CMK (cell line): ENCODE measurements at regions not wholly inside any gene's neighbourhood (a gene's known extent, or its start where the extent isn't known, plus 50 kb on each side); places are given as distances from the start of the nearest gene placed in this dataset.

Experiments
- DNase-seq: peaks from one replicate; pipeline ENCODE4 v3.0.0-alpha.2; 2010; ENCODE audit warnings: low read depth

GRCh38 chr10:31081937-31082840 is 50.5 kb upstream of the ZNF438 start:
- DNase-seq = no peak

GRCh38 chr10:31083765-31084184 is 52.1 kb upstream of the ZNF438 start:
- peak; percentile 47 for DNase-seq

DNA sequence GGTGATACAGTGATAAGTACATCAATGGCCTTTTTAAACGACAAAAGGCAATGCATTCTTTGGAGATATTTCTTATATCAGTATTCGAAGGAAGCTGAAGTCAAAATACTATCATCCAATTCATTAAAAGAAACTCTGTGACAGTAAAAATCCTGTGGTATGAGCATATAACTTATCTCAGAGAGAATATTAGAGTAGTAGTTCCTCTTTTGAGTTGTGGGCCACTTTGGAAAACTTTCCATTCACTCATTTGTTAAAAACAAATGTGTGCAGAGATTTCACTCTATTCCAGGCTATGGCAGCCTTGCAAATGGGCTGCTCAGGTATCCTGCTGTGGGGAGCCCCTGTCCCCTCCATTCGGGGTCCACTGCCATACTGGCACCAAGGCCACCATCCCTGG is 55.3 kb upstream of the ZNF438 start:
- DNase-seq = no peak

GRCh38 chr10:31087851-31088250 is 56.2 kb upstream of the ZNF438 start:
- no peak for DNase-seq

GRCh38 chr10:31090894-31091607 is 59.4 kb upstream of the ZNF438 start:
- no peak for DNase-seq

DNA sequence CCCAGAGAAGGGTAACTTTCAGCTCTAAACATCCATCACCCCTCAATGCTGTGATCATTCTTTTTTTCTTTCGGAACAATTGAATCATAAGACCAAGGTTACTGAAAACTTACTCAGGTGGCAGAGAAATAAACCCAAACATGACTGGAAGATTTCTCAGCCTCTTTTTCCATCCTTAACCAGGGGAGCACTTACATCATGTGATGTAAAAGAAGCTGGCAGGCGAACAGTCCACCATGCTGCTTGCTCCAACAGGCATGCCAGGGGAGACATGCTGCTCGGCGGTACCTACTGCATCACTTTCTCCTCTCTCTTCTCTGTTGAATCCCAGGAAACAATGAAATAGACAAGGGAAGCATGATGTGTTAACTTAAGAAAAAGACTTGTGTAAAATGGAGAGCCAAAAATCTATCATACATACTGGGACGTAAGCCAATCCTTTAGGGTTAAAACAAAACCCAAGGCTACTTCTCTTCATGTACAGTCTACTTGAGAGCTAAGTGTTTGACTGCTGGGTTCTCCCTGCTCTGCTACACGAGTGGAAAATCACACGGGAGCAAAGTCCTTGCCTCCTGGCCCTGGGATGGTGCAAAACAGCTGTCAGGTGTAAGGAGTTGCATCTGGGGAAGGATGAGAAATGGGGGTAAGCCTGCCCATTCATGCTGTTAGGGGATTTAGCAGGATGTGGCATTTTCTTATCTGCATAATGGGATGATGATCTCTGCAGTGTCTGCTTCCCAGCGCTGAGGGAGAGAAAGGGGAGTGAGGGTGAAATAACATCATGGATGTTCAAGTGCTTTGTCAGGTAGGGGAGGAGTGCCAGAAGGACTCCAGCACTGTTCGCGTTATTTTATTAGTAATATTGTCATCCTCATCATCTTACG is 64.3 kb upstream of the ZNF438 start:
- no peak for DNase-seq

DNA sequence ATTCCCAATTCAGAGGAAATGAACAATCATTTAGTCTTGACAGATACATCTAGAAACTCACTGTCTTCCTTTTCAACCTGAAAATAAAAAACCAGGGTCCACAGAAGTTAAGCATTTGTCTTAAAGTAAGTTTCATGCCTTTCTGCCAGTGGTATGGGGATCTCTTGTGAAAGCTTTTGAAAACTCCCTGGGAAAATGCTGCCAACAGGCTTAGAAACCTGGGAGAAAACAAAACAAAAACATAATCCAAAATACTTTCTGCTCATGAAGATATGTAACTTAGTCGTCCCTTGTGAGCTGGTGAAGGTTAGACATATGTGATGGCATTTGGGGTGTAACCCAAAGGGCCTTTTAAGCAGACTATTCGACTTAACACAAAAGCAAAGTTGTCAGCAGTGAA is 66.4 kb upstream of the ZNF438 start:
- no peak for DNase-seq

GRCh38 chr10:31099094-31099493 is 67.4 kb upstream of the ZNF438 start:
- no peak for DNase-seq

- no peak for DNase-seq
Observed at GRCh38 chr10:31099664-31100063, 68.0 kb upstream of the ZNF438 start.

GRCh38 chr10:31100115-31100601 is 68.5 kb upstream of the ZNF438 start:
- no peak for DNase-seq

DNA sequence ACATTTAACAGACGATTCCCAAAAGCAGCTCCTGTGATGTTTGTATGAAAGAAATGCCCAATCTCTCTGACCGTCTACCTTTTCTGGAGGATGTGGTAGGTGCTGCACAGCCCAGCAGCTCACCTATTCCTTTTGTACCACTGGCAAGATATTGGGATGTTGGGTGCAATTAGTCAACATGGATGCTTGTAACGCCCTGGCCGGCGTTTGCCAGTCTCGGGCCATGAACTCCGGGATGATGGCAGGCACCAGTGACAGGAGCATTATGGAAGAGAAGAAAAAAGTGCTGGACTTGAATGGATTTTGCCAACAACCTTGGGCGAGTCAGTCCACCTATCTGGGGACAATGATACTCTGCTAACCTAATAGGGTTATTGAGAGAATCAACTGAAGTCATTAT is 69.0 kb upstream of the ZNF438 start:
- no peak for DNase-seq

DNA sequence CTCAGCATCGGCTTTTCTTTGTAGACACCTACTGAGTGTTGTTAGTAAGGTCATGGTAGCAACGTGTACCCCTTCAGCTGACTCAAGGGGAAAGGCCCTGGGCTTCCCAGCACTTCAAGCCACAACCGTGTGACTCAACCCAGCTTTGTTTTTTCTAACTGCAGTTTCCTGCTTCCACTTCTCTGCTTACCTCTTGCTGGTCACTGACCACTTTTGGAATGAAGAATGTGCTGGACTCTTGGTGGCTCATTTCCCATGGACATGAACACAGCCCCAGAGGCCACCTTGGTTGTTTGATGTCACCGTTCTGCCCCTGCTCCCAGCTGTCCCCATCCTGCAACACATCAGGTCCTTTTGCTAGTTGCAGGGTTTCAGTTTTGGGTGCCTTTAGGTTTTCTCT is 69.5 kb upstream of the ZNF438 start:
- DNase-seq = no peak

GRCh38 chr10:31102421-31102820 is 70.8 kb upstream of the ZNF438 start:
- DNase-seq = no peak

DNA sequence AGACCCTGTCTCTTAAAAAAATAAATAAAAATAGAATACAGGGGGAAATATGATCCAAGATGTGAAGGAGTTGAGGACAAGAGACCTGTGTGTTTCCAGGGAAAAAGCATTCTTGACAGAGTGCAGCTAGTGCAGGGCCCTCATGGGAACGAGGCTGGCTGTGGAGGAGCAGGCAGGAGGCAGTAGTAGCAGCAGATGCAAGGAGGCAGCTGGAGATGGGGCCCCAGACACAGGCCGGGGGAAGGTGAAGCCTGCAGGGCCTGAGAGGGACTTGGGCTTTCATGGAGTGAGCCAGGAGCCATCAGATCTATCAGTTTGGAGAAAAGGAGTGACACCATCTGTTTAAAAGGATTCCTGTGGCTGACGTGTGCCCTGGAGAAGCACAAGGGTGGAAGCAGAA is 71.4 kb upstream of the ZNF438 start:
- no peak for DNase-seq

DNA sequence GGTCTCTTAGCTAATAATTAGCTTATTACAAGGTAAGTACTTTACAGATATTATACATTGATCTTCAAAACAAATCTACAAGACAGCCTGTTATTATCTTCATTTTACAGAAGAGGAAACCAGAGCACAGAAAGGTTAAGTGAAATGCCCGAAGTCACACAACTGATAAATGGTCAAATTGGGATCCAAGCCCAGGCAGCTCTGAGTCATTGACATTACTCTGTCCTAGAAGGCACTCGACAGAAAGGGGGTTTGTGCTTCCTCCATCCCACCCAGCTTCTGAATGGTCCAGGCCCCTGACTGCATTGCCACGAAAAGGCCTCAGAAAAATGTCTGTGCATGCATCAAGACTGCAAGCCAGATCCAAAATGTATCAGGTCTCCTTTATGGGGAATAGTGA is 81.3 kb upstream of the ZNF438 start:
- DNase-seq = no peak

DNA sequence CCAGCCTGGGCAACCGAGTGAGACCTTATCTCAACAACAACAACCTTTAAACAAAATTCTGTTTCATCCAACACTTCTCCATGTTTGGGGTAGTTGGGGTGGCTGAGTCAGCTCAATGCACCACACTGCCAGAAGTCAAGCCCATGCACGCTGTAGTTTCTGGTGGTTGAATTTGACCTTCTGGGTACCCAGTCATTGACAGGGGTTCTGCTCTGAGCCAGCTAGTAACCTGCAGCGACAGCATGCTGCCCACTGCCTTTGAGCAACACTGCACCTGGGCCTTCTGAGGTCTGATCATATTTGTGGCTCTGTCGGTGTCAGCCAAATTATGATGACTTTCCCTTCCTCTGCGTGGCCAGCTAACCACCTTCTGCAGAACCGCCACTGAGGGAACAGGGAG is 84.6 kb upstream of the ZNF438 start:
- DNase-seq = no peak

DNA sequence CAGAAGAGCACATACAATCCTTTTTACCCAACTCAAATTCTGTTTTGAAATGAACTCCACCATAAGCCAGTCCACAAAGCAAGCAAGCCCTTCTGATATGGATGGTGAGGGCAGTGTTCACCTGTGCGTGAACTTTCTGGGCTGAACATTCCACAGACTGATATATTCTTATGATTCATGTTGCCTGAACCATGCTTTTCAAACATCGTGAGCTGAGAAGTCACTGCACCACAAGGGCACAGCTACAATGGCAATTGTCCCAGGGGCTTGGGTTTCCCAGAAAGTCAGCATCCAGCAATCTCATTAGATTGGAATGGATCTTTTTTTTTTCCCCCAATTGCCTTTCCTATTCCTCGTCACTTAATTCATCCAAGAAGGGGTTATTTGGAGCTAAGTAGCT is 86.9 kb upstream of the ZNF438 start:
- DNase-seq = no peak

GRCh38 chr10:31120392-31120791 is 88.7 kb upstream of the ZNF438 start:
- no peak for DNase-seq

DNA sequence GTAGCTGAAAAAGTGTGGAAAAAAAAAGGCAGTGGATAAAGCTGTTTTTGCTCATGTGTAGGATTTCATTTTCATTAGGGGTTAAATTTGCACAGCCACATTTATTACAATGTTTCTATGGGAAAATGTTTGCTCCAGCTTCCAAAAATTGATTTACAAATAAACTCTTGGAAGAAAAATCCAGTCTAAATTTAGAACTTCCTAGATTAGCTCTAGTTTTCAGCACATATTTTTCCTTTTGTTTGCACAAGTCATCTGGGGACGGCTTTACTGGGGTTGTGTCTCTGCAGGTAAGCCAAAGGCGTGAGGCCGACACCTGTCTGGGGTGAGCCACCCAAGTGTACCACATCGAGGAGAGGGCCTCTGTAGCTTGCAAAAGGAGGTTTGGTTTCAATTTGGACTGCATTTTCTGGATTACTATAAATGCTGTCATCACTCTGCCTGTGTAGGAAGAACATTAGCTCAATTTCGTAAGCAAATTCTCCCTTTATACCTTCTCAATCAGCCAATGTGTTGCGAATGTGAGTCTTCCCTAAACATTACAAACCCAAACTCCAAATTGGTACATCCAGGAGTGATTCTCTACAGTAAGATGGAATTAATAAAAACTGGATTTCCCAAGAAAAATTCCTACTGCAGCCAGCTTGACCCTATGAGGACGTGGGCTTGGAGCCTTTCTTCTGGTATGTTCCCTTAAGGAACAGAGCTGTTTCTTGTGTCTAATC is 89.5 kb upstream of the ZNF438 start:
- DNase-seq = no peak

- DNase-seq = no peak
Observed at GRCh38 chr10:31121757-31122577, 90.3 kb upstream of the ZNF438 start.

DNA sequence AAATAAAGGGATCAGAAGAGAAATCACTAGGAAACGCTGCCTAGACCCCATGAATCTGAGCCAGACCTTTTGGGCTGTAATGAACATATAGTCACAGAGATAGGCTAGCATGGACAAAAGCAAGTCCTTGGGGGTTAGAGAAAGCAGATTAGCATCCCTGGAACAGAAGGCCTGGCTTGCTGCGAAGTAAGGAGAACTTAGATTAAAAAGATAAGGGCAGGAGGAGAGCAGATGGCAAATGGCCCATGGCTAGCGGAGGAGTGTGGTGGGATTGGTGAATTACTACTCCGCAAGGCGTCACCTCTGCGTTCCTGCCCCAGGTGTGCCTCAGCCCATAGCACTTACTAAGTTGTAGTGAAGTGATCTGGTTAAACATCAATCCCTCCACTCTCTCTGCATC is 92.3 kb upstream of the ZNF438 start:
- DNase-seq = no peak
